Kidney epithelial cell (primary cell): ENCODE measurements at regions not wholly inside any gene's neighbourhood (a gene's known extent, or its start where the extent isn't known, plus 50 kb on each side); places are given as distances from the start of the nearest gene placed in this dataset.
"Not testable (repeated sequence)": the region's sequence is repeated elsewhere in the genome, so short reads cannot be mapped to it uniquely, and the experiment has no call there.

Experiments
- DNase-seq: peaks from one replicate; pipeline ENCODE4 v3.0.0-alpha.2; 2010; ENCODE audit warnings: low read depth
- H3K27me3 ChIP-seq: 2 replicates; pipeline ENCODE4 v1.6.0; 2011; ENCODE audit warnings: low read length; ENCODE audit not compliant: control insufficient read depth, insufficient read depth
- H3K36me3 ChIP-seq: 2 replicates; pipeline ENCODE4 v1.5.1; 2011; ENCODE audit warnings: low read length; ENCODE audit not compliant: control insufficient read depth, insufficient read depth
- H3K4me3 ChIP-seq: 2 replicates; pipeline ENCODE4 v1.5.1; 2011; ENCODE audit warnings: low read depth, mild to moderate bottlenecking, control low read depth, low read length
- TF ChIP-seq, protein P1 (sequence below): IDR thresholded peaks from 2 replicates; pipeline ENCODE4 v1.5.1; 2011; ENCODE audit warnings: mild to moderate bottlenecking, moderate library complexity, low read length, control low read depth, inconsistent platforms; ENCODE audit not compliant: insufficient read depth, poor library complexity, severe bottlenecking

DNA sequence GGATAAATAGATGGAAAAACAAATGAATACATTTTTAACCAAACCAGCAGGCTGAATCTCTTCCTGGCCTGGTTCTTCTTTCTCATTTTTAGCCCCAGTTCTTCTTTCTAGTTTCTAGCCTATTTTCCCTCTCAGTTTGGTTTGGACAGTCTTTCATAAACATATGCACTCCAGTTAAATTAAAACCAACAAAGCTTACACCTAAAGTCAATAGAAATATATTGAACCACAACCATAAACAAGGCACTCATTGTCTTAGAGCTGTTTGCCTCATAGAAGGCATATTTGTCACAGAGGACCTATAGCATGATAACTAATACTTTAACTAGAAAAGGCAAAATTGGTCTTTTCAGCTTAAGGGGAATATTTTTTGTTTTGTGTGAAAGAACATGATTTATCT, 638.3 kb downstream of the NR2F1-AS1 start:
- Histone ChIP-seq H3K36me3 (no peaks in the 10 kb centered on the region), H3K4me3 (no peak overlapping the region), H3K27me3 (no peaks in the 10 kb centered on the region)
- no peak for DNase-seq
- TF ChIP-seq, protein P1, sequence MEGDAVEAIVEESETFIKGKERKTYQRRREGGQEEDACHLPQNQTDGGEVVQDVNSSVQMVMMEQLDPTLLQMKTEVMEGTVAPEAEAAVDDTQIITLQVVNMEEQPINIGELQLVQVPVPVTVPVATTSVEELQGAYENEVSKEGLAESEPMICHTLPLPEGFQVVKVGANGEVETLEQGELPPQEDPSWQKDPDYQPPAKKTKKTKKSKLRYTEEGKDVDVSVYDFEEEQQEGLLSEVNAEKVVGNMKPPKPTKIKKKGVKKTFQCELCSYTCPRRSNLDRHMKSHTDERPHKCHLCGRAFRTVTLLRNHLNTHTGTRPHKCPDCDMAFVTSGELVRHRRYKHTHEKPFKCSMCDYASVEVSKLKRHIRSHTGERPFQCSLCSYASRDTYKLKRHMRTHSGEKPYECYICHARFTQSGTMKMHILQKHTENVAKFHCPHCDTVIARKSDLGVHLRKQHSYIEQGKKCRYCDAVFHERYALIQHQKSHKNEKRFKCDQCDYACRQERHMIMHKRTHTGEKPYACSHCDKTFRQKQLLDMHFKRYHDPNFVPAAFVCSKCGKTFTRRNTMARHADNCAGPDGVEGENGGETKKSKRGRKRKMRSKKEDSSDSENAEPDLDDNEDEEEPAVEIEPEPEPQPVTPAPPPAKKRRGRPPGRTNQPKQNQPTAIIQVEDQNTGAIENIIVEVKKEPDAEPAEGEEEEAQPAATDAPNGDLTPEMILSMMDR, result no peak

DNA sequence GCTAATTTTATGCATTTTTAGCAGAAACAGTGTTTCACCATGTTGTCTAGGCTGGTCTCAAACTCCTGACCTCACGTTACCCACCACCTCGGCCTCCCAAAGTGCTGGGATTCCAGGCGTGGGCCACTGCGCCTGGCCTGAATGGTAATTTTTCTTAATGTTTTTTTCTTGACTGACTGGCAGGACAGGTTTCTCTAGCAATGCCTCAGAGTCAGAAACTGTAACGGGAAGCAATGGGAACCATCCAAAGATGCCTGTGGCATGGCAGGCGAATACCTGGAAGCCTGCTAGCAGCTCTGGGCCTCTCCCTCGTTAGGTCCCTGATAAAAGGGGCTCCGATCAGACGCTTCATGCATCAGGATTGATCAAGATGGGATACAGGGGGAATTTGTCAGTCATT, 639.2 kb downstream of the NR2F1-AS1 start:
- no peak overlapping the region for H3K4me3 ChIP-seq
- no peaks in the 10 kb centered on the region for H3K36me3 ChIP-seq
- no peak for DNase-seq
- no peaks in the 10 kb centered on the region for H3K27me3 ChIP-seq
- TF ChIP-seq, protein P1, result no peak

DNA sequence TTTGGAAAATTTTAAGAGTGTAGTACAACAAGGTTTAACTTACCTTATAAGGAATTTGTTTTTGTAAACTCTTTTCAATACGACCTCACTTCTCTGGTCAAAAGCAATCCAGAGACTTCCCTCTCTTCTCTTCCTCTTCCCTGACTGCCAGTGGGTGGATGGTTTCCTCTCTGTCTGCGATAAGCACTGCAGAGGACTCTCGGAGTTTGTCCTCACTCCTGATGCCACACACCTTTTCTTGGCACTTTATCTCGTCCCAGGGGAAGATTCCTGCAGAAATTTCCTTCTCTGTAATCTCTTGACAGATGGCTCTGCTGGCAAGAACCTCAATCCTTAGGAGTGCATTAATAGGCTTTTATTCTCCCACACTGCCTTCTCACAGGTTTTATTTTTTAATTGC, 641.6 kb downstream of the NR2F1-AS1 start:
- TF ChIP-seq, protein P1, result no peak
- H3K36me3 ChIP-seq, result no peaks in the 10 kb centered on the region
- no peak overlapping the region for H3K4me3 ChIP-seq
- no peak for DNase-seq
- H3K27me3 ChIP-seq, result no peaks in the 10 kb centered on the region

DNA sequence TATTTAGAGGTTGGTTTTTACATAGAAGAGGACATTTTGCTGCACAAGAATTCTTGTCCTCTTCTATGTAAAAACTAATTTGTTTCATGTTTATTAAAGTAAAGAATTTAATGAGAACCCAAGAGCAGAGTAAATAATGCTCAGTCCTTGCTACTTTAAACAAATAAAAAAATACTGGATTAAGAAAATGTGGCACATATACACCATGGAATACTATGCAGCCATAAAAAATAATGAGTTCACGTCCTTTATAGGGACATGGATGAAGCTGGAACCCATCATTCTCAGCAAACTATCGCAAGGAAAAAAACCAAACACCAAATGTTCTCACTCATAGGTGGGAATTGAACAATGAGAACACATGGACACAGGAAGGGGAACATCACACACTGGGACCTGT, 643.6 kb downstream of the NR2F1-AS1 start:
- DNase-seq, H3K36me3 ChIP-seq, H3K27me3 ChIP-seq, H3K4me3 ChIP-seq: not testable (repeated sequence)

DNA sequence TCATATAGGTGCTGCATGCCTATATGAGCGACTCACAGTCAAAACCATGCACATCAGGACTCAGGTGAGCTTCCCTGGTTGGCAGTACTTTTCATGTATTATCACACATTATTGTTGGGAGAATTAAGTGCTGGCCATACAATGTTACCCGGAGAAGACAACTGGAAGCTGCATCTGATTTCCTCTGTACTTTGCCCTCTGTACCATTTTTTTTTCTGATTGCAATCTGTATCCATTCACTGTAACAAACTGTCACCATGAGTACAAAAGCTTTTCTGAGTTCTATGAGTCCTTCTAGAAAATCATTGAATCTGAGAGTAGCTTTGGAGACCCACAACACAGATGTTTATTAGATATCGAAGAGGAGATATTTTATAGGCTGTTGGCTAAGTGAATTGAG, 651.0 kb downstream of the NR2F1-AS1 start:
- H3K36me3 ChIP-seq, result no peaks in the 10 kb centered on the region
- no peak overlapping the region for H3K4me3 ChIP-seq
- H3K27me3 ChIP-seq, result no peaks in the 10 kb centered on the region
- TF ChIP-seq, protein P1, result no peak
- DNase-seq, result no peak

DNA sequence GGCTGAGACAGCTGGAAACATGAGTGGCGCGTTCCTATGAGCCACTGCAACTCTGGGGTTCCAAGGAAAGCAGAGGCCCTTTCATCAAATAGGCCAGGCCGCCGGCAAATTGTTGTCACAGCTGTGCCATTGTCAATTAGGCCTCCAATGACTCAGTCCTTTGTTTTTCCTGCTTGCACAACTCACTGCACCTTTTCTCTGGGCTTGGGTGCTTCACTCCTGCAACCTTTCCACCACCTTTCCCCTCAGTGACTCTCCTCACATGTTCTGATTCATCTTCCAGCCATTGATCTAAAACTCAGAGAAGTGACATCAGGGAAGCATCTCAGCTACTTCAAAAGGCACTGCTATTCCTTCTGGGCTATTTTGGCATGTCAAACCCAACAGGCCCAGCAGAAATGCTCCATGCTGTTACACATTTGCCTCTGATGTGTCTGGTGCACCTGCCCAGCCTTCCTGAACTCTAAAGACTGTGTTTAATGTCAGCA, 653.7 kb downstream of the NR2F1-AS1 start:
- Histone ChIP-seq H3K36me3 (no peaks in the 10 kb centered on the region), H3K27me3 (no peaks in the 10 kb centered on the region), H3K4me3 (no peak overlapping the region)
- TF ChIP-seq, protein P1, result no peak
- peak; percentile 63 for DNase-seq
